HEK293 (cell line): ENCODE measurements at regions not wholly inside any gene's neighbourhood (a gene's known extent, or its start where the extent isn't known, plus 50 kb on each side); places are given as distances from the start of the nearest gene placed in this dataset.

ENCODE experiments used
- CTCF ChIA-PET: fragments of 350-600 bp; formaldehyde crosslinking; extraction: SDS; loops from one replicate; lab custom pipeline; 2021; ENCODE audit warnings: antibody characterized with exemption; lab: Yijun Ruan, JAX
- POLR2A ChIA-PET: fragments of 300-600 bp; formaldehyde crosslinking; extraction: SDS; loops from one replicate; lab custom pipeline; 2020; ENCODE audit warnings: antibody characterized with exemption, inconsistent platforms; lab: Yijun Ruan, JAX
- H3K27ac ChIP-seq: fragments of 200-500 bp; sonication (Bioruptor generic); 2 replicates; pipeline ENCODE4 v1.5.1; 2014; ENCODE audit warnings: low read depth, low read length, control low read depth, inconsistent platforms; ENCODE audit errors: extremely low read depth
- H3K36me3 ChIP-seq, 2 experiments: fragments of 200-500 bp in 1 of 2; sonication (Bioruptor generic) in 1 of 2; 1 replicate in 1 of 2; 2 replicates in 1 of 2; pipeline ENCODE4 v1.5.1; 2014 to 2017; ENCODE audit warnings: inconsistent platforms in 2 of 2, low read length in 2 of 2; ENCODE audit not compliant: control insufficient read depth in 2 of 2, insufficient read depth in 1 of 2
- H3K4me1 ChIP-seq: fragments of 200-500 bp; sonication (Bioruptor generic); 2 replicates; pipeline ENCODE4 v1.5.1; 2014; ENCODE audit warnings: mild to moderate bottlenecking, low read length, inconsistent platforms; ENCODE audit not compliant: control insufficient read depth, insufficient read depth
- H3K4me3 ChIP-seq: 2 replicates; pipeline ENCODE4 v1.5.1; 2011; ENCODE audit warnings: low read depth, mild to moderate bottlenecking, control low read depth, low read length, moderate library complexity
- H3K9me3 ChIP-seq: fragments of 200-500 bp; sonication (Bioruptor generic); 2 replicates; pipeline ENCODE4 v1.5.1; 2014; ENCODE audit warnings: low read depth, low read length, inconsistent platforms; ENCODE audit not compliant: control insufficient read depth, insufficient read depth
- REST ChIP-seq: fragments of 450-650 bp; formaldehyde crosslinking; IDR thresholded peaks from 2 replicates; pipeline ENCODE4 v1.5.1; 2016; ENCODE audit warnings: missing biosample characterization, missing genetic modification characterization
- TCF7L2 ChIP-seq: IDR thresholded peaks from 2 replicates; pipeline ENCODE4 v1.6.1; 2011; ENCODE audit warnings: low read depth, mild to moderate bottlenecking, inconsistent platforms, low read length, moderate library complexity, borderline replicate concordance
- TSHZ1 ChIP-seq: fragments of 450-650 bp; formaldehyde crosslinking; IDR thresholded peaks from 2 replicates; pipeline ENCODE4 v1.5.1; 2016; ENCODE audit warnings: missing biosample characterization, missing genetic modification characterization, borderline replicate concordance
- ZBTB1 ChIP-seq: fragments of 450-650 bp; formaldehyde crosslinking; IDR thresholded peaks from 2 replicates; pipeline ENCODE4 v1.5.1; 2016; ENCODE audit warnings: missing biosample characterization, missing genetic modification characterization
- ZBTB11 ChIP-seq: fragments of 450-650 bp; formaldehyde crosslinking; conservative IDR thresholded peaks from 2 replicates; pipeline ENCODE4 v1.5.1; 2016; ENCODE audit warnings: low read depth, missing biosample characterization, missing genetic modification characterization
- ZBTB20 ChIP-seq: fragments of 450-650 bp; formaldehyde crosslinking; IDR thresholded peaks from 2 replicates; pipeline ENCODE4 v1.5.1; 2016; ENCODE audit warnings: missing biosample characterization, missing genetic modification characterization
- ZBTB44 ChIP-seq: fragments of 450-650 bp; IDR thresholded peaks from 2 replicates; pipeline ENCODE4 v1.5.1; 2018; ENCODE audit warnings: missing biosample characterization, mild to moderate bottlenecking, missing genetic modification characterization
- ZNF132 ChIP-seq: fragments of 450-650 bp; formaldehyde crosslinking; IDR thresholded peaks from 2 replicates; pipeline ENCODE4 v1.5.1; 2017; ENCODE audit warnings: missing biosample characterization, missing genetic modification characterization, borderline replicate concordance
- ZNF37A ChIP-seq: fragments of 450-650 bp; IDR thresholded peaks from 2 replicates; pipeline ENCODE4 v1.5.1; 2018; ENCODE audit warnings: missing biosample characterization, missing genetic modification characterization
- ZNF488 ChIP-seq: fragments of 450-650 bp; formaldehyde crosslinking; IDR thresholded peaks from 2 replicates; pipeline ENCODE4 v1.5.1; 2016; ENCODE audit warnings: missing biosample characterization, missing genetic modification characterization
- ZNF585B ChIP-seq: fragments of 450-650 bp; formaldehyde crosslinking; IDR thresholded peaks from 2 replicates; pipeline ENCODE4 v1.5.1; 2016; ENCODE audit warnings: missing biosample characterization, missing genetic modification characterization
- ZNF837 ChIP-seq: fragments of 450-650 bp; formaldehyde crosslinking; IDR thresholded peaks from 2 replicates; pipeline ENCODE4 v1.5.1; 2016; ENCODE audit warnings: missing biosample characterization, missing genetic modification characterization
- TF ChIP-seq, protein P1 (sequence below): fragments of 450-650 bp; formaldehyde crosslinking; IDR thresholded peaks from 2 replicates; pipeline ENCODE4; 2016; ENCODE audit warnings: missing biosample characterization, missing genetic modification characterization
- TF ChIP-seq, protein P2 (sequence below): fragments of 450-650 bp; formaldehyde crosslinking; IDR thresholded peaks from 2 replicates; pipeline ENCODE4 v1.5.1; 2016; ENCODE audit warnings: missing biosample characterization, missing genetic modification characterization
- TF ChIP-seq, protein P3 (sequence below): fragments of 450-650 bp; formaldehyde crosslinking; IDR thresholded peaks from 2 replicates; pipeline ENCODE4 v1.5.1; 2016; ENCODE audit warnings: missing biosample characterization, missing genetic modification characterization

GRCh38 chr12:118912697-118913270 is 68.6 kb upstream of the SRRM4 start:
- Histone ChIP-seq H3K4me3 (no peak overlapping the region), H3K4me1 (no peaks in the 10 kb centered on the region), H3K27ac (no peak overlapping the region), H3K36me3 (no peaks in the 10 kb centered on the region), H3K9me3 (no peaks in the 10 kb centered on the region)
- TF ChIP-seq, protein P1, sequence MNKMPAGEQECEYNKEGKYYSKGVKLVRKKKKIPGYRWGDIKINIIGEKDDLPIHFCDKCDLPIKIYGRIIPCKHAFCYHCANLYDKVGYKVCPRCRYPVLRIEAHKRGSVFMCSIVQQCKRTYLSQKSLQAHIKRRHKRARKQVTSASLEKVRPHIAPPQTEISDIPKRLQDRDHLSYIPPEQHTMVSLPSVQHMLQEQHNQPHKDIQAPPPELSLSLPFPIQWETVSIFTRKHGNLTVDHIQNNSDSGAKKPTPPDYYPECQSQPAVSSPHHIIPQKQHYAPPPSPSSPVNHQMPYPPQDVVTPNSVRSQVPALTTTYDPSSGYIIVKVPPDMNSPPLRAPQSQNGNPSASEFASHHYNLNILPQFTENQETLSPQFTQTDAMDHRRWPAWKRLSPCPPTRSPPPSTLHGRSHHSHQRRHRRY (tag by site-specific recombination), result no peak
- TF ChIP-seq ZNF488 (tag by site-specific recombination), result no peak
- TF ChIP-seq ZNF585B (tag by site-specific recombination), result no peak
- ChIA-PET CTCF (interaction anchor here (0.5 kb wide), 1 partner anchor 14 kb away, joined by 3 read pairs; no protein-coding TSS in a partner anchor), POLR2A (no interaction called here)

DNA sequence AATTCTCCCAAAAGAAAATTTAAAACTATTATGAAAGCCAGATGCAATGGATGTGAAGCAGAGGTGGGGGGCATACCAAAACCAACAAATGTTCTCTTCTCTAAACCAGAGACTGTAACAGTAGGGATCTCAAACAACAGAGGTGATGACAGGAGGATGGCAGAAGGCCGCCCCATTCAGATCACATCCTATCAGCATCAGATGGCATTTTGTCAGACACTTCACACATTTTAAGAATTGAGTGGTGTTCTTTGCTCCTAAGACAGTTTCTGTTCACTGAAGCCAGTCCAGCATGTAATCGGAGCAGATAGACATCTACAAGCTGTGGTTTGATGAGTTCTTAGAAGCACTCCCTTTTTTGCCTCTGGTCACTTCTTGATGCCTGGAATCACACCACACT is 59.6 kb upstream of the SRRM4 start:
- no peak overlapping the region for H3K4me3 ChIP-seq
- H3K9me3 ChIP-seq, result no peaks in the 10 kb centered on the region
- no peak overlapping the region for H3K27ac ChIP-seq
- no peaks in the 10 kb centered on the region for H3K36me3 ChIP-seq
- no peaks in the 10 kb centered on the region for H3K4me1 ChIP-seq
- CTCF ChIA-PET, result no interaction called here
- POLR2A ChIA-PET, result no interaction called here
- TF ChIP-seq ZNF37A (no peak), ZBTB20 (no peak), TSHZ1 (tag by site-specific recombination) (no peak), ZBTB44 (tag by site-specific recombination) (no peak), TCF7L2 (no peak), ZBTB1 (no peak), REST (no peak), ZBTB11 (no peak), ZNF837 (tag by site-specific recombination) (no peak), ZNF132 (tag by site-specific recombination) (no peak)
- TF ChIP-seq, protein P2, sequence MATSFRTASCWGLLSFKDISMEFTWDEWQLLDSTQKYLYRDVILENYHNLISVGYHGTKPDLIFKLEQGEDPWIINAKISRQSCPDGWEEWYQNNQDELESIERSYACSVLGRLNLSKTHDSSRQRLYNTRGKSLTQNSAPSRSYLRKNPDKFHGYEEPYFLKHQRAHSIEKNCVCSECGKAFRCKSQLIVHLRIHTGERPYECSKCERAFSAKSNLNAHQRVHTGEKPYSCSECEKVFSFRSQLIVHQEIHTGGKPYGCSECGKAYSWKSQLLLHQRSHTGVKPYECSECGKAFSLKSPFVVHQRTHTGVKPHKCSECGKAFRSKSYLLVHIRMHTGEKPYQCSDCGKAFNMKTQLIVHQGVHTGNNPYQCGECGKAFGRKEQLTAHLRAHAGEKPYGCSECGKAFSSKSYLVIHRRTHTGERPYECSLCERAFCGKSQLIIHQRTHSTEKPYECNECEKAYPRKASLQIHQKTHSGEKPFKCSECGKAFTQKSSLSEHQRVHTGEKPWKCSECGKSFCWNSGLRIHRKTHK (tag by site-specific recombination), result no peak
- TF ChIP-seq, protein P3, sequence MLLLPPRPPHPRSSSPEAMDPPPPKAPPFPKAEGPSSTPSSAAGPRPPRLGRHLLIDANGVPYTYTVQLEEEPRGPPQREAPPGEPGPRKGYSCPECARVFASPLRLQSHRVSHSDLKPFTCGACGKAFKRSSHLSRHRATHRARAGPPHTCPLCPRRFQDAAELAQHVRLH (tag by site-specific recombination), result no peak
- TF ChIP-seq, protein P1 (tag by site-specific recombination), result no peak
